ENCODE measurements at regions not wholly inside any gene's neighbourhood (a gene's known extent, or its start where the extent isn't known, plus 50 kb on each side); places are given as distances from the start of the nearest gene placed in this dataset.
"Not testable (repeated sequence)": the region's sequence is repeated elsewhere in the genome, so short reads cannot be mapped to it uniquely, and the experiment has no call there.

DNA sequence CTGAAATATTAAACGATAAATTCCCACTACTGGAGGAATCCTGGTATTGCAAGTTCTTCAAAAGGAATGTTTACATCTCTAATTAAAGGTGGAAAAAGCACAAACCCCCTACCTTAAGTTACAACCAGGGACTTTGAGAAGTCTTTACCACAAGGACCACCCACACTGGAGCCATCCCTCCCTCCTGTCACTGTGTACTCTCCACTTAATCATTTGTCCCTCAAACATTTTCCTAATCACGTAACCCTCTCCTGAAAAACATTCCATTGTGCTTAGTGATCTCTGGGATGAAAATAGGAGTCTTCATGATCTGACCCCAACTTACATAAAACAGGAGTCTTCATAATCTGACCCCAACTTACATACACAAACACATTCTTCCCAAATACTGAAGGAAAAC, 85.7 kb downstream of the SUCLG1 start:
- DNase-seq: no peak

- DNase-seq: no peak
Measured at GRCh38 chr2:84362541-84362940, 96.5 kb downstream of the SUCLG1 start.

GRCh38 chr2:84338069-84338468, 121.0 kb downstream of the SUCLG1 start:
- no peak for DNase-seq

GRCh38 chr2:84327645-84328249, 131.3 kb downstream of the SUCLG1 start:
- DNase-seq: no peak

- DNase-seq: no peak
Measured at GRCh38 chr2:84326831-84327432, 132.1 kb downstream of the SUCLG1 start.

- DNase-seq: no peak
Measured at GRCh38 chr2:84323890-84324289, 135.2 kb downstream of the SUCLG1 start.

GRCh38 chr2:84320940-84321339, 138.1 kb downstream of the SUCLG1 start:
- no peak for DNase-seq

DNA sequence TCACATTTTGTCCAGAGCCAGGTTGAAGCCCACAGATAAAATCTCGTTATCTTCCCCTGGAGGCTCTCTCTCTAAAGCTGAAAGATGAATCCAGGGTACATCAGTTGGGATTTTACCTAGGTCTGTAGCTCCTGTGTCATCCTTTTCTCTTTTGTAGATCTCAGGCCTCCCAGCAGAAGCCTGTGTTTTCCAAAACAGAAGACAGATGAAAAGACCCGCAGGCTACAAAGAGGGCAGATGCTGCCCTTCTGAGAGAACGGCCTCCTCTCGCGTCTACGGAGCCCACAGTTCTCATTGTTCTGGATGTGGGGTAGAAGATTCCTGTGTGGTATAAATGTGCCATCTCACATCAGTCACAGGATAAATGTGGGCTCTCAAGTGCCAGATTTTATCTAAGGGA, 139.5 kb downstream of the SUCLG1 start:
- no peak for DNase-seq

GRCh38 chr2:84317135-84317534, 141.9 kb downstream of the SUCLG1 start:
- no peak for DNase-seq

DNA sequence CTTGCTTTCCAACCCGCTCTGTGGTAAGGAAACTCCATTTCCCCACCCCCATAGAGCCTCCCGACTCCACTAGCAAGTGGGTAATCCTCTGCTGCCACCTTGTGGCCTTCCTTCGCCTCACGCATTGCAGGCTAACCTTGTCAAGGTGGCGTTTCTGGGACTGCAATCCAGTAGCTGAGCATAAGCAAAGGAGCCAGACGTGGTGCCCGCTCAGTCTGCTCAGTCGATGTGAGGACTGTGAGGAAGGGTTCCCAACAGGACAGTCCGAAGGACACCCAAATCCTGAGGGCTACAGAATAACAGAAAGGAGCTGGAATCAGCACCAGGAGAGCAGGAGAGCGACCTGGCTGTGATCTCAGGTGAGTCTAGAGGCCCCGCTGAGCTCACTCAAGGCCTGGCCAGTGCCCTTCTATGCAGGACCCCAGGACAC, 144.2 kb downstream of the SUCLG1 start:
- peak; percentile 89 for DNase-seq

DNA sequence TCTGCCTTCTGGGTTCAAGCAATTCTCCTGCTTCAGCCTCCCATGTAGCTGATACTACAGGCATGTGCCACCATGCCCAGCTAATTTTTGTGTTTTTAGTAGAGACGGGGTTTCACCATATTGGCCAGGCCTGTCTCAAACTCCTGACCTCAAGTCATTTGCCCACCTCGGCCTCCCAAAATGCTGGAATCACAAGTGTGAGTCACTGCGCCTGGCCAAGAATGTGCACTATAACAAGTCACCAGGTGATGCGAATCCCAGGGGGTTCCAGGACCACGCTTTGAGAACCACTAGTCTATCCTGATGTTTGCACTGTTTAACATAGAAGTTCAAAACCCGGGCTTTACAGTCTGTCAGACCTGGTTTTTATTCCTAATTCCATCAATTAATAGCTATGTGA, 144.8 kb downstream of the SUCLG1 start:
- no peak for DNase-seq

GRCh38 chr2:84309281-84309680, 149.8 kb downstream of the SUCLG1 start:
- no peak for DNase-seq

DNA sequence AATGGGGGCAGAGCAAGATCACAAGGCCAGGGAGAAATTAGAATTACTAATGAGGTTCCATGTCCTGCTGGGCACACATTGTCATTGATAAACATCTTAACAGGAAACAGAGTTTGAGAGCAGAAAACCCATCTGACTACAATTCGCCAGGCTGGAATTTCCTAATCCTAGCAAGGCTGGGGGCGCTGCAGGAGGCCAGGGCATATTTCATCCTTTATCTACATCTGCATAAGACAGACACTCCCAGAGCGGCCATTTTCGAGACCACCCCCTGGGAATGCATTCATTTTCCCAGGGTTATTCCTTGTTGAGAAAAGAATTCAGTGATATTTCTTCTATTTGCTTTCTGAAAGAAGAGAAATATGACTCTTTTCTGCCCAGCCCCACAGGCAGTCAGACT, 152.7 kb downstream of the SUCLG1 start:
- DNase-seq: no peak

DNA sequence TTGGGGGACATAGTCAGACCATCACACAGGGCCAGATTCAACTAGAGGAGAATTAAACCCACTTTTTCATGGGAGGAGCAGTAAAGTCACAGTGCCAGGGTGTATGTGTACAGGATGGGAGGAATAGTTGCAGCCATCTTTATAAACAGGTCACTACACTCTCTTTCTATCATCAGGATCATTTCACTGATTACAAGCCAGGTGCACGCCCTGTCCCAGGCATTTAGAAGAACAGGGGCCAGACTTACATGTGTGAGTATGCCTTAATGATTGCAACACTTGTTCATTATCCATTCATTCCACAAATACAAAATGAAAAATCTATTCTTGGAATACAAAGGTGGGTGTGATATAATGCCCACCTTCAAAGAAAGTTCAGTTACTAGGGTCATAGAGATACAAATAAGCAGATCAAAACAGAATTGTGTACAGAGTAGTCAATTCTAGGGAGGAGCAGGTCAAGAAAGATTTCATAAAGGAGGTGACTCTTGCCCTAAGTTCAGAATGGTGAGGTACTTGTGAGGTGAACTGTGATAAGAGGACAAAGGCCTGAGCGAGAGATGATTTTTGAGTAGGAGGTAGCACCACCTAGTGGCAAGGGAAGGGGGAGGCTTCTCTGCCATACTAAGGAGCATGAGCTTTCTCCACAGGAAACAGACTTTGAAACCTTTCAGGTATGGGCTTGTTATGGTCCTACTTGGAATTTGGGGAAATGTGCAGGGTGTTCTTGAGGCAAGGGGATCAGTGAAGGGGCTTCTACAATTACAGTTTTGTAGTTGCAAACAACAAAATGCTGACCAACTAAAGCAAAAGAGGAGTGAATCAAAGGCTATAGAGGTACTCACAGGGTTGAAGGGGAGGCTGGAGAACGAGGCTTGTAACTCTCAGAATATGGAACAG, 156.3 kb downstream of the SUCLG1 start:
- DNase-seq: peak; percentile 48

DNA sequence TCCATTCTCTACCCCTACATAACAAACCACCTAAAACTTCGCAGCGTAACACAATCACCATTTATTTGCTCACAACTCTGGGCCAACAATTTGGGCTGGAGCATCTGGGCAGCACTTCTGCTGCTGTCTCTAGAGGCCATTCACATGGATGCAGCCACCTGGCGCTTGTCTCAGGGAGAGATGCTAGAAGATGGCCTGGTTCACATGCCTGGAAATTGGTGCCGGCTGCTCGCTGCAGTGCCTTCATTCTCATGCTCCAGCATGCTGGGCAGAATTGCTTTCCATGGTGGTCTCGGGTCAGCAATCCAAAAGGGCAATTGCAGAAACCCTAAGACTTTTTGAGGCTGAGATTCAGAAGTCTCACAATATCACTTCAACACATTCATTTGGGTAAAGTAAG, 157.4 kb downstream of the SUCLG1 start:
- DNase-seq: no peak

DNA sequence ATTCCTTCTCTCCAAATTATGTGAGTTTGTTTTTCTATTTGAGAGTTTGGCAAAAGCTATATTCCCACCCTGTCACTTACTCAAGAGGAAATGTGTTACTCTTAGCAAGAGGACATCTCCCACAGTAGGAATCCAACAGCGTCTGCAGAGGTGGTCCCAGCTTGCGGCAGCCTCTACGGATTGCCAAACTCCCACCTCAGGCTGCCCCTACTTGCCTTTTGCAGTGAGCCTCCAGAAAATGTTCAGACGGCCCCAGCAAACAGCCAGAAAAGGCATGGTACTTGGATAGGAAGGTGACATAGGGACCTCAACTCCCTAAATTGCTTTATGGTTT, 158.4 kb downstream of the SUCLG1 start:
- no peak for DNase-seq

DNA sequence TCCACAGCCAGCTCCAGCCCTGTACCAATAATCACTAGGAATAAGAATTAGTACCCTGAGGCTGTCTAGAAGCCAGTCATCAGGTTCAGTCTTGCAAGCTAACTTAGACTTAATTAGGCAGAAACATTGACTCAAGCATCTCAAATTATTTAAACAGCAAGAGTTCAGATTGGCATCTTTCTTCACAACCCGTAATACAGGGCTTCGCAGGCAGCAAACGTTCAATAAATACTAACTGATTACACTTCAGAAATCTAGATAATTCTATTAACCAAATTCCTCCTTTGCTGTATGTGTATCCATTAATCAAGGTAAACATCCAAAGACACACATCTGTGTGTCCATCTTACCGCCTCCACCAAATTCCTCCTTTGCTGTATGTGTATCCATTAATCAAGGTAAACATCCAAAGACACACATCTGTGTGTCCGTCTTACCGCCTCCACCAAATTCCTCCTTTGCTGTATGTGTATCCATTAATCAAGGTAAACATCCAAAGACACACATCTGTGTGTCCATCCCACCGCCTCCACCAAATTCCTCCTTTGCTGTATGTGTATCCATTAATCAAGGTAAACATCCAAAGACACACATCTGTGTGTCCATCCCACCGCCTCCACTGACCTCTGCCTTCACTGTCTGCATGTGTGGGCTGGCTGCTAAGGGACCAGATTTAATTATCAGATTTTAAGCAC, 158.9 kb downstream of the SUCLG1 start:
- DNase-seq: not testable (repeated sequence)

- no peak for DNase-seq
Measured at GRCh38 chr2:84299211-84299775, 159.8 kb downstream of the SUCLG1 start.

DNA sequence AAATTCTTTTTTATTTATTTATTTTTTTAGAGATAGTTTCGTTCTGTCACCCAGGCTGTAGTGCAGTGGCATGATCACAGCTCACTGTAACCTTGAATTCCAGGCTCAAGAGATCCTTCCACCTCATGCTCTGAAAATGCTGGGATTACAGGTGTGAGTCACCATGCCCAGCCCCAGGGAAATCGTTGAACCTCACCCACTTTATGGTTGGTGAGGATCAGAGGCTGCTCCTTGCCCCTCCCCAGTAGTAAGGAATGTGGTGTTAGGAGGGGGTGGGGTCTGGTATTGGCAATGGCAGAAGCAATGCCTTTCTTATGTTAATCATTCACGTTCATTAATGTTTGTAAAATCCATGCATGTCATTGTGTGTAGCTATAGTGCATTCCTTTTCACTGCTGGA, 161.9 kb downstream of the SUCLG1 start:
- DNase-seq: no peak

- no peak for DNase-seq
Measured at GRCh38 chr2:84293791-84294380, 165.2 kb downstream of the SUCLG1 start.

- no peak for DNase-seq
Measured at GRCh38 chr2:84292545-84292944, 166.5 kb downstream of the SUCLG1 start.

- no peak for DNase-seq
Measured at GRCh38 chr2:84290537-84290936, 168.5 kb downstream of the SUCLG1 start.

- DNase-seq: no peak
Measured at GRCh38 chr2:84288293-84288692, 170.8 kb downstream of the SUCLG1 start.
